GM12878 (cell line): ENCODE measurements at regions not wholly inside any gene's neighbourhood (a gene's known extent, or its start where the extent isn't known, plus 50 kb on each side); places are given as distances from the start of the nearest gene placed in this dataset.

Experiments used
- ATAC-seq: fragments of 200-7000 bp; cut with Tn5 transposase; 3 replicates; pipeline ENCODE4 v1.9.1; 2020; ENCODE audit warnings: mild to moderate bottlenecking, moderate library complexity
- BruUV-seq: library from RNA; stranded (reverse); fragments of 400-500 nt; replicated peaks from 2 replicates; lab custom pipeline; 2021; lab: Mats Ljungman, UMichigan
- CTCF ChIA-PET: fragments of 300-600 bp; sonication (Branson Sonifier 250); formaldehyde crosslinking; extraction: SDS; loops from one replicate; lab custom pipeline; 2021; ENCODE audit warnings: inconsistent platforms; lab: Yijun Ruan, JAX
- POLR2A ChIA-PET: fragments of 350-600 bp; formaldehyde crosslinking; extraction: SDS; loops from one replicate; lab custom pipeline; 2021; ENCODE audit warnings: inconsistent platforms; lab: Charles Lee
- RAD21 ChIA-PET: fragments of 300-600 bp; sonication (Branson Sonifier 250); formaldehyde crosslinking; loops from one replicate; lab custom pipeline; 2023; ENCODE audit warnings: antibody characterized with exemption; ENCODE audit not compliant: unreplicated experiment; lab: Charles Lee
- SMC1A ChIA-PET: fragments of 300-600 bp; sonication (Branson Sonifier 250); formaldehyde crosslinking; loops from one replicate; lab custom pipeline; 2023; ENCODE audit not compliant: unreplicated experiment, uncharacterized antibody; lab: Charles Lee
- DNase-seq: peaks from one replicate; pipeline ENCODE4 v3.0.0-alpha.2; 2011; ENCODE audit warnings: low read depth, low spot score
- FAIRE-seq: peaks from 3 replicates; lab custom pipeline; 2011; peaks lifted over from hg19 to GRCh38; lab: Jason Lieb, UNC
- H2AFZ ChIP-seq: 2 replicates; pipeline ENCODE4 v1.6.0; 2011; ENCODE audit warnings: low read depth, low read length, control low read depth; ENCODE audit not compliant: control insufficient read depth
- H3K27ac ChIP-seq: 2 replicates; pipeline ENCODE4 v1.5.1; 2011; ENCODE audit warnings: control low read depth; ENCODE audit not compliant: control insufficient read depth, insufficient read depth
- H3K27me3 ChIP-seq, 2 experiments: replicated peaks in 1 of 2; 2 replicates each; pipeline versions ENCODE4 v1.6.0 to v1.6.1; 2011; ENCODE audit warnings: low read length in 1 of 2; ENCODE audit not compliant: control insufficient read depth in 2 of 2, insufficient read depth in 2 of 2
- H3K36me3 ChIP-seq, 2 experiments: 2 replicates each; pipeline ENCODE4 v1.5.1; 2011; ENCODE audit warnings: low read length in 1 of 2; ENCODE audit not compliant: control insufficient read depth in 2 of 2, insufficient read depth in 2 of 2
- H3K4me1 ChIP-seq: 2 replicates; pipeline ENCODE4 v1.6.1; 2011; ENCODE audit warnings: mild to moderate bottlenecking, low read length, moderate library complexity, mixed read lengths; ENCODE audit not compliant: control insufficient read depth, insufficient read depth
- H3K4me2 ChIP-seq: 2 replicates; pipeline ENCODE4 v1.6.0; 2011; ENCODE audit warnings: control low read depth; ENCODE audit not compliant: control insufficient read depth, insufficient read depth
- H3K4me3 ChIP-seq: fragments of 200-600 bp; sonication (generic); 2 replicates; pipeline ENCODE4 v1.5.1; 2016
- H3K79me2 ChIP-seq: 2 replicates; pipeline ENCODE4 v1.6.0; 2011; ENCODE audit warnings: low read length; ENCODE audit not compliant: control insufficient read depth, insufficient read depth
- H3K9ac ChIP-seq: 2 replicates; pipeline ENCODE4 v1.8.0; 2011; ENCODE audit warnings: low read length, control low read depth, mixed read lengths; ENCODE audit not compliant: control insufficient read depth, insufficient read depth
- H3K9me3 ChIP-seq: replicated peaks from 3 replicates; pipeline ENCODE4 v1.5.1; 2011; ENCODE audit warnings: mild to moderate bottlenecking, low read length; ENCODE audit not compliant: control insufficient read depth, insufficient read depth
- H4K20me1 ChIP-seq: 2 replicates; pipeline ENCODE4 v1.6.0; 2011; ENCODE audit not compliant: control insufficient read depth, insufficient read depth
- ATF2 ChIP-seq: IDR thresholded peaks from 2 replicates; pipeline ENCODE4 v1.6.1; 2012; ENCODE audit warnings: low read length, inconsistent platforms
- CBX5 ChIP-seq: sonication (generic); IDR thresholded peaks from 2 replicates; pipeline ENCODE4 v1.6.1; 2016; ENCODE audit warnings: low read depth, moderate library complexity, mild to moderate bottlenecking, inconsistent platforms
- CEBPB ChIP-seq, 2 experiments: fragments of 150-350 bp in 1 of 2; IDR thresholded peaks; 2 replicates each; pipeline ENCODE4 v1.6.1; 2012 to 2014; ENCODE audit warnings: low read depth in 2 of 2, low read length in 2 of 2, borderline replicate concordance in 1 of 2, inconsistent platforms in 1 of 2
- HDAC2 ChIP-seq: fragments of 200-600 bp; sonication (generic); IDR thresholded peaks from 2 replicates; pipeline ENCODE4 v1.6.1; 2017
- IRF4 ChIP-seq: IDR thresholded peaks from 2 replicates; pipeline ENCODE4 v1.6.1; 2011; ENCODE audit warnings: low read depth, low read length
- LARP7 ChIP-seq: fragments of 450-650 bp; IDR thresholded peaks from 2 replicates; pipeline ENCODE4 v1.6.1; 2017; ENCODE audit warnings: mild to moderate bottlenecking
- POLR2AphosphoS5 ChIP-seq: IDR thresholded peaks from 2 replicates; pipeline ENCODE4 v1.6.1; 2011; ENCODE audit warnings: mild to moderate bottlenecking, low read length, inconsistent platforms
- ZBTB11 ChIP-seq: fragments of 450-650 bp; formaldehyde crosslinking; IDR thresholded peaks from 2 replicates; pipeline ENCODE4 v1.5.0; 2022; ENCODE audit warnings: mild to moderate bottlenecking, missing genetic modification characterization
- ZNF207 ChIP-seq: fragments of 450-650 bp; IDR thresholded peaks from 2 replicates; pipeline ENCODE4 v1.6.1; 2014; ENCODE audit warnings: antibody characterized with exemption, mild to moderate bottlenecking, borderline replicate concordance
- WGBS: methylation state at CpG from one replicate; pipeline ENCODE4 v1.1.6; 2016; ENCODE audit warnings: low lambda C conversion rate; ENCODE audit not compliant: insufficient replicate concordance, insufficient coverage; ENCODE audit errors: missing lambda C conversion rate; 5-methylcytosine and 5-hydroxymethylcytosine counted together
- in situ Hi-C: fragments of 300-500 bp; cut with MboI; formaldehyde crosslinking; loops from 9 replicates; pipeline ENCODE4 v1.14.3; 2018; ENCODE audit warnings: mixed read lengths
- intact Hi-C: fragments of 100-400 bp; cut with micrococcal nuclease; formaldehyde crosslinking; loops from one replicate; pipeline ENCODE4 v1.14.2; 2022; ENCODE audit not compliant: unreplicated experiment

GRCh38 chr10:113305871-113306270 is 247.0 kb upstream of the HABP2 start:
- no peaks in the 10 kb centered on the region for H4K20me1 ChIP-seq
- H3K36me3 ChIP-seq: no peaks in the 10 kb centered on the region
- H3K4me3 ChIP-seq: no peak overlapping the region
- WGBS: 55% methylated on average over 5 of the region's 5 CpGs
- H3K9me3 ChIP-seq: no peaks in the 10 kb centered on the region
- no peak overlapping the region for H2AFZ ChIP-seq
- intact Hi-C loops (no loop called here), in situ Hi-C loops (no loop called here)
- RAD21 ChIA-PET: no interaction called here
- no peaks in the 10 kb centered on the region for H3K27me3 ChIP-seq
- BruUV-seq: no TSS peak
- DNase-seq (no peak), FAIRE-seq (no peak), ATAC-seq (no peak)
- SMC1A ChIA-PET: interaction anchor here (0.6 kb wide), 1 partner anchor 33 kb away, joined by 3 read pairs; no protein-coding TSS in a partner anchor
- TF ChIP-seq CBX5 (no peak), ATF2 (no peak), POLR2AphosphoS5 (no peak), IRF4 (no peak), ZBTB11 (no peak), ZNF207 (no peak), LARP7 (no peak), HDAC2 (no peak), CEBPB (IDR thresholded peaks at IDR 0.05; ENCODE audit: borderline replicate concordance in 1 of 2, low read depth in 2 of 2, low read length in 2 of 2) (no peak)
- no peak overlapping the region for H3K27ac ChIP-seq
- no peaks in the 10 kb centered on the region for H3K4me1 ChIP-seq
- H3K4me2 ChIP-seq: no peak overlapping the region
- no peaks in the 10 kb centered on the region for H3K79me2 ChIP-seq
- CTCF ChIA-PET: interaction anchor here (0.8 kb wide), 1 partner anchor 79 kb away, joined by 3 read pairs; no protein-coding TSS in a partner anchor
- POLR2A ChIA-PET: no interaction called here
- no peak overlapping the region for H3K9ac ChIP-seq
